ENCODE measurements at regions not wholly inside any gene's neighbourhood (a gene's known extent, or its start where the extent isn't known, plus 50 kb on each side); places are given as distances from the start of the nearest gene placed in this dataset.

GRCh38 chr3:72049300-72049699 is 264.4 kb upstream of the PROK2 start:
- H3K4me3 ChIP-seq (ENCODE audit: low read depth, low read length): no peak overlapping the region
- TF ChIP-seq CTCF (IDR thresholded peaks at IDR 0.05; ENCODE audit: insufficient read depth, low read depth, low read length, missing control alignments): no peak
- DNase-seq (ENCODE audit: low read depth): no peak

- DNase-seq (ENCODE audit: low read depth): no peak
- no peak for TF ChIP-seq CTCF (IDR thresholded peaks at IDR 0.05; ENCODE audit: insufficient read depth, low read depth, low read length, missing control alignments)
Measured at GRCh38 chr3:72048873-72049272, 263.9 kb upstream of the PROK2 start.

GRCh38 chr3:72047221-72047871 is 262.4 kb upstream of the PROK2 start:
- no peak for TF ChIP-seq CTCF (IDR thresholded peaks at IDR 0.05; ENCODE audit: insufficient read depth, low read depth, low read length, missing control alignments)
- DNase-seq (ENCODE audit: low read depth): no peak
- H3K4me3 ChIP-seq (ENCODE audit: low read depth, low read length): no peak overlapping the region

More at GRCh38 chr3:72048873-72049272, 263.9 kb upstream of the PROK2 start:
- no peak overlapping the region for H3K4me3 ChIP-seq (ENCODE audit: low read depth, low read length)

GRCh38 chr3:72044231-72044855 is 259.4 kb upstream of the PROK2 start:
- no peak for TF ChIP-seq CTCF (IDR thresholded peaks at IDR 0.05; ENCODE audit: insufficient read depth, low read depth, low read length, missing control alignments)
- DNase-seq (ENCODE audit: low read depth): no peak
- no peak overlapping the region for H3K4me3 ChIP-seq (ENCODE audit: low read depth, low read length)

- H3K4me3 ChIP-seq (ENCODE audit: low read depth, low read length): no peak overlapping the region
- peak; percentile 70 for DNase-seq (ENCODE audit: low read depth)
- no peak for TF ChIP-seq CTCF (IDR thresholded peaks at IDR 0.05; ENCODE audit: insufficient read depth, low read depth, low read length, missing control alignments)
Measured at GRCh38 chr3:72043204-72044133, 258.5 kb upstream of the PROK2 start.

GRCh38 chr3:72042397-72043203 is 257.7 kb upstream of the PROK2 start:
- no peak for TF ChIP-seq CTCF (IDR thresholded peaks at IDR 0.05; ENCODE audit: insufficient read depth, low read depth, low read length, missing control alignments)
- no peak overlapping the region for H3K4me3 ChIP-seq (ENCODE audit: low read depth, low read length)
- no peak for DNase-seq (ENCODE audit: low read depth)

Data from GM12865 (cell line).